Renal cortical epithelial cell (primary cell): ENCODE measurements at regions not wholly inside any gene's neighbourhood (a gene's known extent, or its start where the extent isn't known, plus 50 kb on each side); places are given as distances from the start of the nearest gene placed in this dataset.
"Not testable (repeated sequence)": the region's sequence is repeated elsewhere in the genome, so short reads cannot be mapped to it uniquely, and the experiment has no call there.

Source experiments
- DNase-seq: peaks from one replicate; pipeline ENCODE4 v3.0.0-alpha.2; 2011; ENCODE audit warnings: low read depth

- DNase-seq, result no peak
These were observed 444.8 kb downstream of the MAT2B start for GRCh38 chr5:163950248-163950647.

GRCh38 chr5:163951069-163951468 lies 445.6 kb downstream of the MAT2B start:
- no peak for DNase-seq

- no peak for DNase-seq
These were observed 448.5 kb downstream of the MAT2B start for GRCh38 chr5:163953901-163954300.

GRCh38 chr5:163961230-163961629 lies 455.8 kb downstream of the MAT2B start:
- not testable (repeated sequence) for DNase-seq

- no peak for DNase-seq
These were observed 458.5 kb downstream of the MAT2B start for GRCh38 chr5:163963881-163964280.

- DNase-seq, result no peak
These were observed 459.3 kb downstream of the MAT2B start for GRCh38 chr5:163964671-163965070.

GRCh38 chr5:163967268-163967667 lies 461.8 kb downstream of the MAT2B start:
- no peak for DNase-seq

GRCh38 chr5:163968651-163969050 lies 463.2 kb downstream of the MAT2B start:
- no peak for DNase-seq

- peak; percentile 39 for DNase-seq
These were observed 471.3 kb downstream of the MAT2B start for GRCh38 chr5:163976696-163977095.

GRCh38 chr5:163978897-163979296 lies 473.5 kb downstream of the MAT2B start:
- no peak for DNase-seq

GRCh38 chr5:163988566-163988965 lies 483.1 kb downstream of the MAT2B start:
- DNase-seq, result no peak

- DNase-seq, result no peak
These were observed 487.7 kb downstream of the MAT2B start for GRCh38 chr5:163993126-163993525.

GRCh38 chr5:163995206-163995605 lies 489.8 kb downstream of the MAT2B start:
- no peak for DNase-seq

- DNase-seq, result no peak
These were observed 492.5 kb downstream of the MAT2B start for GRCh38 chr5:163997965-163998364.

GRCh38 chr5:164000241-164000640 lies 494.8 kb downstream of the MAT2B start:
- no peak for DNase-seq

GRCh38 chr5:164000819-164001218 lies 495.4 kb downstream of the MAT2B start:
- peak; percentile 5 for DNase-seq

- peak; percentile 54 for DNase-seq
These were observed 496.8 kb downstream of the MAT2B start for GRCh38 chr5:164002214-164002613.

GRCh38 chr5:164002628-164003027 lies 497.2 kb downstream of the MAT2B start:
- peak; percentile 86 for DNase-seq

- DNase-seq, result no peak
These were observed 499.7 kb downstream of the MAT2B start for GRCh38 chr5:164005071-164005470.

- DNase-seq, result no peak
These were observed 501.6 kb downstream of the MAT2B start for GRCh38 chr5:164007064-164007463.

GRCh38 chr5:164009621-164010020 lies 504.2 kb downstream of the MAT2B start:
- no peak for DNase-seq

- no peak for DNase-seq
These were observed 505.5 kb downstream of the MAT2B start for GRCh38 chr5:164010900-164011299.

- DNase-seq, result no peak
These were observed 507.0 kb downstream of the MAT2B start for GRCh38 chr5:164012371-164012770.

GRCh38 chr5:164013077-164013670 lies 507.8 kb downstream of the MAT2B start:
- DNase-seq, result peak; percentile 72
